Stimulated activated naive CD8-positive, alpha-beta T cell treated with anti-CD3 and anti-CD28 coated beads, Interleukin-15, Interleukin-2, amounts not matched to agents 100 U/mL and 50 U/mL, for 24 hours (primary cell): ENCODE measurements at regions not wholly inside any gene's neighbourhood (a gene's known extent, or its start where the extent isn't known, plus 50 kb on each side); places are given as distances from the start of the nearest gene placed in this dataset.
"Not testable (repeated sequence)": the region's sequence is repeated elsewhere in the genome, so short reads cannot be mapped to it uniquely, and the experiment has no call there.

Experiments
- ATAC-seq: fragments of 150-1000 bp; cut with Tn5 transposase; one replicate; pipeline ENCODE4 v1.10.0; 2021
- DNase-seq: peaks from one replicate; pipeline ENCODE4 v3.0.0; 2021

- not testable (repeated sequence) for DNase-seq, ATAC-seq
These were observed 243.7 kb upstream of the FOXN3 start for GRCh38 chr14:89660625-89661233.

- DNase-seq (no peak), ATAC-seq (no peak)
These were observed 243.1 kb upstream of the FOXN3 start for GRCh38 chr14:89660166-89660565.

GRCh38 chr14:89658977-89659670, 242.1 kb upstream of the FOXN3 start:
- no peak for ATAC-seq
- no peak for DNase-seq

- no peak for DNase-seq
- ATAC-seq: no peak
These were observed 240.0 kb upstream of the FOXN3 start for GRCh38 chr14:89657014-89657413.

- ATAC-seq (no peak), DNase-seq (no peak)
These were observed 238.0 kb upstream of the FOXN3 start for GRCh38 chr14:89654998-89655397.

- no peak for DNase-seq
- no peak for ATAC-seq
These were observed 235.3 kb upstream of the FOXN3 start for GRCh38 chr14:89652352-89652751.

GRCh38 chr14:89651805-89652204, 234.8 kb upstream of the FOXN3 start:
- ATAC-seq (no peak), DNase-seq (no peak)

GRCh38 chr14:89650077-89650978, 233.3 kb upstream of the FOXN3 start:
- DNase-seq (peak; percentile 36), ATAC-seq (peak; percentile 88)

- DNase-seq (no peak), ATAC-seq (no peak)
These were observed 232.5 kb upstream of the FOXN3 start for GRCh38 chr14:89649451-89650075.

GRCh38 chr14:89648924-89649323, 231.9 kb upstream of the FOXN3 start:
- ATAC-seq: no peak
- no peak for DNase-seq

GRCh38 chr14:89648510-89648909, 231.5 kb upstream of the FOXN3 start:
- no peak for ATAC-seq
- DNase-seq: no peak

GRCh38 chr14:89646971-89647370, 229.9 kb upstream of the FOXN3 start:
- no peak for DNase-seq
- ATAC-seq: no peak

- DNase-seq: no peak
- ATAC-seq: no peak
These were observed 227.6 kb upstream of the FOXN3 start for GRCh38 chr14:89644641-89645040.

GRCh38 chr14:89641495-89642175, 224.6 kb upstream of the FOXN3 start:
- peak; percentile 94 for ATAC-seq
- no peak for DNase-seq

GRCh38 chr14:89640141-89640540, 223.1 kb upstream of the FOXN3 start:
- DNase-seq (no peak), ATAC-seq (no peak)

GRCh38 chr14:89639687-89640086, 222.7 kb upstream of the FOXN3 start:
- DNase-seq: no peak
- no peak for ATAC-seq

GRCh38 chr14:89638891-89639290, 221.9 kb upstream of the FOXN3 start:
- DNase-seq (no peak), ATAC-seq (no peak)

GRCh38 chr14:89637581-89637980, 220.5 kb upstream of the FOXN3 start:
- ATAC-seq (no peak), DNase-seq (no peak)

- ATAC-seq (no peak), DNase-seq (no peak)
These were observed 218.6 kb upstream of the FOXN3 start for GRCh38 chr14:89635615-89636014.

- ATAC-seq: no peak
- DNase-seq: no peak
These were observed 217.0 kb upstream of the FOXN3 start for GRCh38 chr14:89634037-89634436.

GRCh38 chr14:89630101-89630829, 213.2 kb upstream of the FOXN3 start:
- DNase-seq (no peak), ATAC-seq (no peak)
